Right lung (tissue), 2 donors: ENCODE measurements at regions not wholly inside any gene's neighbourhood (a gene's known extent, or its start where the extent isn't known, plus 50 kb on each side); places are given as distances from the start of the nearest gene placed in this dataset.
A peak's percentile ranks its signal among the peaks of the same experiment; 100 is the strongest.

Experiments used
- DNase-seq, 2 donors: peaks; one replicate each; pipeline ENCODE4 v3.0.0-alpha.2; 2013

DNA sequence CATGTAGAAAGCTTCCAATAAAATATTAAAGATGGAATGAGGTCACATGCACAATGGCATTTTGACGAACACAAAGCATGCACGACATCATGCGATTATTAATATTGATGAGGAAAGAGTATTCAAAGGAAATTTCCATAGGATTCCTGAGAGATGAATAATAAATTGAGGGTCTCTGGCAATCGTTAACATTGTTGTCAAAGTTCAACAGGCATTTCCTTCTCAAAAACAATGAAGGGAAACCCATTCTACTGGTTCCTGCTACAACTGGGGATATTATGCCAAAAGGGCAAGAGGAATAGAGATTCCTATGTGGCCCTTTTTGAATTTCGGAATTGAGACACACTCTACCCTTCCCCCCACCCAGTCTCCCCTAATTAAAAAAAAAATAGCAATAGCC lies 128.3 kb upstream of the NUDT7 start:
- no peak for DNase-seq

DNA sequence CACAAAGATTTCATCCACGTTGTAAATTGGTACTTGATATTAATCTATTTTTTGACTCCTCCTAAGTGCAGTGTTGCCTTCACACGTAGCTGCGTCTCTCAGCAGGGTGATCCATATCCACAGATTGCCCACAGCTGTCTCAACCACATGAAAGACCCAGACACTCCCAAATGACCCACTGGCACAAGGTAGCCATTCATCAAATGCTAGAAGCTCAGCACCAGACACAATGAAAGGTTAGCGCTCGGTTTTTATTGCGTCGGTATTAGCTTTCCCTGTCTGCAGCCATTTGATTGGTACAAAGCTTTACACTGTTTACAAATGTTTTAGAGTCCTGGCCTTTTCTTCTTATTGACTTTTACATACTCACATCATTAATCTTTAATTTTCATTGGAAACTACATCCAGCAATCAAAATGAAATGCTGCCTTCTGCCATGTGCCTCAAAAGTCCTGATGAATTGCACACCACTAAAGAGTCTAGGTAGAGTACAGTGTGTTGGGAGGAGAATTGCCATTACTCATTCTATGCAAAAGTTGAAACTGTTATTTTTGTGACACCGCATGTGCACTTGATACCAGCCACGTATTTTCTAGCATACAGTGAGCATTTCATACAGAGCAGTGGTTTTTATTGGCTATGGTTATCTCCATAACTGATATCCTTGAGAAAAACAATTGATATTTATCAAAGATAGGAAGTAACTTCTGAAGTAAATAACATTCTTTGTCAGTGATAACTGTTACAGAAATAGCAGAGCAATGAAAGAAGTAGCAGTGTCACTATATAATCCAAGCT lies 127.3 kb upstream of the NUDT7 start:
- no peak for DNase-seq

DNA sequence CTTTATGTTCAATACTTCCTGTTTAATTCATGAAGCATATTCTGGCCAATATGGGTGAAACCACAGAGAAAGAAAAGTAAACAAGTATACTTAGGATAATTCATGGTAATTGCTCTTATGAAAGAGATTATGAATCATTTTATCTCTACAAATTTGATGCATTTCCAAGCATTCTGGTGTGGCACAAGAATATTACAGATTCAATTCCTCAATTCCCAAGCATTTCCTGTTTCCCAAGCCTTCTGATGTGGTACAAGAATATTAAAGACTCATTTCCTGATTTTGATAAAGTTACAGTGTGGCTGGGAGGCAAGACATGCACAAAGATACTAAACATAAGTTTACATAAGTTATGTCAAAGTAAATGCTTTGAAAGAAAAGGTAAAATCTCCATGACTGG lies 126.1 kb upstream of the NUDT7 start:
- no peak for DNase-seq

DNA sequence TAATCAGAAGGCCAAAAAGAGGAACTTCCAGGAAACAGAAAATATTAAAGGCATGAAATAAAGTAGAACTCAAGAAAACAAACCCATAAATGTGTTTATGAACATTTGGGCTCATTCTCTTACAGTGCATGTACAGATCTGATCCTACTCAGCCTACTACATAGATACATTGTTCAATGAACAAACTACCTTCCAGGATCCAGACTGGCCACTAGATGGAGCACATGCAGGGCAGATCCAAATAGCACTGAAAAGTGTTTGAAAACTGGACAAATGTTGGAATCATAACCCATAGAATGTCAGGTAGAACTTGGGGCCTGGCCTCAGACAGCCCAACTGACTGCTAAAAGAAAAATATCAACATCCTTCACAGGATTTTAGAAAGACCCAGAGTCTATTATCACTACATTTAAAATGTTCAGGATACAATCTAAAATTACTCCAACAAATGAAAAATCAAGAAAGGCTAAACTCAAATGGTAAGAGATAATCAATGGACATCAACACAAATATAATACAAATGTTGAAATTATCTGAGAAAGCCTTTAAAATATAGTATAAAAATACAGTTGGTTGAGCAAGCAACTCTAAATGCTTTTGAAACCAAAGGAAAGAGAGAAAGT lies 122.4 kb upstream of the NUDT7 start:
- no peak for DNase-seq

DNA sequence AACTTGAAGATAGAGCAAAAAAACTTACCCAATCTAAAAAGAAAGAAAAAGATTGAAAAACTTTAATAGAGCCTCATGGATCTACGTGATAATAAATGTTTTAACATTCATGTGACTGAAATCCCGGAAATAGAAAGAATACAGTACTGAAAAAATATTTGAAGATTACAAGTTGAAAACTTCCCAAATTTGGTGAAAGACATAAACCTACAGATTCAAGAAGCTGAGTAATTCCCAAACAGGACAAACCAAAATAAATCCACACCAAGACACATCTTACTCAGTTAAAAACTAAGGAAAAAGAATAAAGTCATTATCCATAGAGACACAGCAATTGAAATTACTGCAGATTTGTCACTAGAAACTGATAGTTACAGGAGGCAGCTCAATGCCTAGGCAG lies 121.8 kb upstream of the NUDT7 start:
- DNase-seq = no peak

DNA sequence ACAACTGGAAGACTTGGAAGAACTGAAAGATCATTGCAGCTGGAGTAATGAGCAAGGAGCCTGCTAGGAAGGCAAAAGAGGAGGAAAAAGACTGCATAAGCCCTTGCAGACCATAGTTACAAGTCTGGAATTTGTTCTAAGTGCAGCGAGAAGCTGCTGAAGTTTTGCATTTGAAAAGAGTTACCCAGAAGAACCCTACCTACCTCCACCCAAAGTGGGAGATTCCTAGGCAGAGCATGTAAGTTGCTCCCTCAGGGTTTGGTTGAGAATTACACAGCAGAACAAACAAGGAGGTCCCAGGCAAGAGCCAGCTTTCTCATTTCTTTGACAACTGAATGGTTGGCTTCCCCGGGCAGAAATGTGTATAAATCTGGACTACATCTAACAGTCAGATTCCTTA lies 118.7 kb upstream of the NUDT7 start:
- DNase-seq = no peak

DNA sequence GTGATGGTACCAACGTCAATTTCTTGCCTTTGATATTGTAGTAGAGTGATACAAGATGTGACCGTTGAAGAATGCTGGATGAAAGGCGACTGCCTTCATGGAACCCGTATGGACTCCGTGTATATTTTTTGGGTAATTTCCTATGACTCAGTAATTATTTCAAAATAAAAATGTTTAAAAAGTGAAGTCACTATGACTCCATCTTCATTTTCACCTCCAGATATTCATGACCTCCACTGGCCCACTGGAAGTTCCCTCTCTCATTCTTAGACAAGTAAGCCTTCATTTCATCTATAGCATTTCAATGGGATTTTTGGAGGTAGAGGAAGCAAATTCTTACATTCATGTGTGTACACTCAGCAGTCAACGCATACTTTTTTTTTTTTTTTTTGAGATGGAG lies 111.8 kb upstream of the NUDT7 start:
- DNase-seq = no peak

DNA sequence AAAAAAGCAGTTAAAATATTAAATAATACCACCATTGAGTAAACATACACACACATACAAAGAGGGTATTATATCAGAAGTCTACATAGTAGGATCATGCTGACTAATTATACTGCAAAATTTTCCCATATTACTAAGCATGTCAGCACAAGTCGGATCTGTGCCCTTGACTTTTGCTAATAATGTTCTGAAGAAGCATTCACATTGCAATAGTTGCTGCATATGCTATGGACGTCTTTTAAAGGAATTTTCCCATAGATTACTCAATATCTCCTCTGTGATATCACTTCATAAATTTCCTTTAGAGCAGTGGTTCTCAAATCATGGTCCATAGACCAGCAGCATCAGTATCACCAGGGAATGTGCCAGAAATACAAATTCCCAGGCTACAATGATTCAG lies 110.9 kb upstream of the NUDT7 start:
- no peak for DNase-seq

DNA sequence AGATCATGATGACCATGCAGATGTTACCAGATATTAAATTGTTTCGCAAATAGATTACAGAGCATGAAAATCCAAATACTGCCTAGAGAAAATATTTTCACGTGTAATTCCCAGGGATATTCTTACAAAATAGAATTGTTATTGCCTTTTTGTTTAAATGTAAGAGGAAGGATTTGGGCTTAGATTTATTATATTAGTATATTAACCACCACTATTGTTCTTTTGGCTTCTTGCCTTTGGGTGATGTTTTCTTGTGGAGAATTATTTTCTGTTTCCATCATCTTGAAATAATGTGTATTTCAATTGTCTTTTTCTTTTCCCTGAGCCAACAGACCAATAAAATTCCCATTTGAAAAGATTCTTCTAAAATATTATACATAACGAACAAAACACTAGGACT lies 109.7 kb upstream of the NUDT7 start:
- no peak for DNase-seq

DNA sequence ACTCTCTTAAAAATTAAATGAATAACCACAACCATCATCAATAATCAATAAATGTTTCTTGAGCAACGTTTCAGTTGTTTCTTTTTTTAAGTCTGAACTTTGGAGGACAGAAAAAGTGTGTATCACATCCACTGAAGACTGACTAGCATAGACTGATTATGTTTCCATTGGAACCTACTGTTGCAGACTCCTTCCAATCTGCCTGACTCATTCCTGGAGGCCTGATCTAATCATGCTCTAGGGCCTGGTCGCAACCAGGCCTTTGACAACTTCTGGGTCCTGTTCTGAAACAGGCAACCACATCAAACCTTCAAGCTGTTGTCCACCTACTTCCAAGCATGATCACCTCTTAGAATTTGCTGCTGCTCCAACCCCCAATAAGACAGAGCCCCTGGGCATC lies 109.2 kb upstream of the NUDT7 start:
- DNase-seq = no peak

DNA sequence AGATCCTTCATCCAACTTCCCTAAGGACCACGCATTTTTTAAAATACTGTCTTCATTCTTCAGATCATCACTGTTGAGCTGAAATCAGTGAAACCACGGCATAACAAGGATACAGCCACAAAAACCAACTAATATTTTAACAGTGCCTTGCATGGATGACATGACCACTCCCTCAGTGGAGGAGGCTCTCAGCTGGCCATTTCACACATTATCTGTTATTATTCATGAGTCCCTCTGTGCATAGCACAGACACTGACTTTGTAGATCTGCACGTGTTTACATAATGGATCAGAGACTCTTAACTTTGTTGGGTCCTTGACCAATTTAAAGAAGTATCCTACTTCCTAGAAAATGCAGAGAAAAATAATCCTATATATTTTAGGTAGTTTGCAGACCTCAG lies 104.8 kb upstream of the NUDT7 start:
- no peak for DNase-seq

DNA sequence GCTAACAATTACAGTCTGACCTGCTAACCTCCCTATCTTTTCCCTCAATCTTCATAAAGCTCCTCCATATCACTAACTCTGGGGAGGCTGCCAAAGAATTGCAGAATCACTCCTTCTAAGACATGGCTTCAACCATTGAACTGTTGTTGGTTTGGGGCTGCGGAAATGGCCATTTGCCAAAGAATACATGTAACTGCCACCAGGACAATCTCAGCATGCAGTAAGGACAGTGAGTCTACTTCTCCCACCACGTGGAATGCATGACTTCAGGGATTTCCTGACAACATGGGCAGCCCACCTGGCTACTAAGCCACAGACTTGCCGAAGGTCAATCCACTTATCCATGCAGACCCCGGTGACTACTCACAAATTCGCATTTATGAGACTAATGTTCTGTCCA lies 104.3 kb upstream of the NUDT7 start:
- no peak for DNase-seq

DNA sequence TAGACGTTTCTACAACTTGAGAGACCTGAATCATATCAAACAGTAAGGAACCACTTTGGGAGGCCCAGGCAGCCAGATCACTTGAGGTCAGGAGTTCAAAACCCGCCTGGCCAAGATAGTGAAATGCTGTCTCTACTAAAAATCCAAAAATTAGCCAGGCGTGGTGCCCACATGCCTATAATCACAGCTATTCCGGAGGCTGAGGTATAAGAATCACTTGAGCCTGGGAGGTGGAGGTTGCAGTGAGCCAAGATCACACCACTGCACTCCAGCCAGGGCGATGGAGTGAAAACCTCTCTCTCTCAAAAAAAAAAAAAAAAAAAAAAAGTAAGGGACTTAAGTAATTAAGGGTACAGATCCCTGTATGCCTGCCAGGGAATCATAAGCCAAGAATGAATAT lies 103.4 kb upstream of the NUDT7 start:
- DNase-seq = no peak

DNA sequence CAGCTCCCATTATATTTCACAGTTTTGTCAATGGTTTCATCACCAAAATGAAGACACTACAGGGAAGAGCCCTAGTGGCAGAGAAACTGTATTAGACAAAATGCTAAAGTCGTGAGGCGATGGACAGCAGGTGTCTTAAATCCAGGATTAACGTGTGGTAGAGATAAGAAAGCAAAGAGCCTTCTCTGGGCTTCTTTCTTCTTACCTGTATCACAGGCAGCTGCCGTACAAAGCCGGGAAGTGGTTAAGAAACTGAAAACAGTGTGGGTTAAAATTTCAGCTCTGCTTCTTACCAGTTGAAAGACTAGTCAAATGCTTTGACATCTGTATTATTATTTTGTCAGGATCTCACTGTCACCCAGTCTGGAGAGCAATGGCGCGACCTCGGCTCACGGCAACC lies 98.2 kb upstream of the NUDT7 start:
- DNase-seq = no peak

DNA sequence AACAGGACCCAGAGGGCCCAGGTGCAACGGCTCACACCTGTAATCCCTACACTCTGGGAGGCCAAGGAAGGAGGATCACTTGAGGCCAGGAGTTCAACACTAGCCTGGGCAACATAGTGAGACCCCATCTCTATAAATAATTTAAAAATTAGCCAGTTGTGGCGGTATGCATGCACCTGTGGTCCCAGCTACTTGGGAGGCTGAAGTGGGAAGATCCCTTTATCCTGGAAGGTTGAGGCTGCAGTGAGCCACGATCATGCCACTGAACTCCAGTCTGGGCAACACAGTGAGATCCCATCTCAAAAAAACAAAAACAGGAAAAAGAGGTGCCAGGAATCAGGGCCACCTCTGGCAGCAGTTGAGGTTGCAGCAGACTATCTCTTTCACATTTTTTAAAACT lies 85.7 kb upstream of the NUDT7 start:
- DNase-seq = no peak

DNA sequence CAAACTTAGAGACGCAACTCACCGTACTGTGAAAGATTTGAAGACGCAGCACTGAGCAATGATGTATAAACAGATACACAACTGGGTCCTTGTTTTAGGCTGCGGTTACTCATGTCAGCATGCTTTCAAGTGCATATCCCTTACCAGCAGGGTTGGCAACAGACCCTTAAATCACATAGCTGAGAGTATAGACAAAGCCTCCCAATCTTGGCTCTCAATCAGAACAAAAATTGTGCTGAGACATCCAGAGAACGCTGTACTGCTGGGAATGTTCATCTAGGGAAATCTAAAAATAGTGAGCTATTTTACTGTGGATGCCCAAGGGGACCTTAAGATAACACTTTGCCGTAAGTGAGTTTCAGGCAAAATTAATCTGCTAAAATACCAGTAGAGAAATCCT lies 84.4 kb upstream of the NUDT7 start:
- DNase-seq = peak in 1 of 2 donors; percentile 18

DNA sequence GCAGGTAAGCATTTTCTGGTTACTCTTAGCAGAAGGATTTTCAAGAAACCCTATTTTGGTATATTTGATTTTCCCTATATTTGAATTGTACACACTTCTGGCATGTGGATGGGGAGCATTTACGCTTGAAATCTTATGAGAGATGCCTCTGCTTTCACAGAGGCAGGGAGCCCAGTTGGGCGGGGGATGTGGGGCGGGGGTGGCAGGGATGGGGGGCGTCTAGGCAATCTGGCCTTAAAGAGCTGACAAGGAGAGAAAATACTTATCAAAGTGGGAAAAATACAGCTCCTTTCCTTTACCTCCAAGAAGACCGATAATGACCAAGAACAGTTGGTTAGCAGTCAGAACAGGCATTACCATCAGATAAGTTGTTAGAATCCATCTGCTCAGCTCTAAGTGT lies 79.1 kb upstream of the NUDT7 start:
- no peak for DNase-seq

DNA sequence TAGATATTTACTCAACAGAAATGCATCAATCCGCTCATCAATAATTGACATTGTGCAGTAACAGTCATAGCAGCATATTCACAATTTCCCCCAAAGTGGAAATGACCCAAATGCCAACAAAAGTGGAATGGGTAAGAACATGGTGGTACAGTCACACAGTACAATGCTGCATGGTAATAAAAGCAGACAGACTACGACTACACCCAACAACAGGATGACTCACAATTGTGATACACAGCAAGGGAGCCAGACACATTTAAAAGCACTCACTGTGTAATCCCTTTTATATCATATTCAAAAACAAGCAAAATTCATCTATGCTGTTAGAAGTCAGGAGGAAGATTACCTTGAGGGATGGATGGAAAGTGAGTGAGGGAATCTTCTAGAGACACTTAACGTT lies 76.5 kb upstream of the NUDT7 start:
- DNase-seq = no peak

DNA sequence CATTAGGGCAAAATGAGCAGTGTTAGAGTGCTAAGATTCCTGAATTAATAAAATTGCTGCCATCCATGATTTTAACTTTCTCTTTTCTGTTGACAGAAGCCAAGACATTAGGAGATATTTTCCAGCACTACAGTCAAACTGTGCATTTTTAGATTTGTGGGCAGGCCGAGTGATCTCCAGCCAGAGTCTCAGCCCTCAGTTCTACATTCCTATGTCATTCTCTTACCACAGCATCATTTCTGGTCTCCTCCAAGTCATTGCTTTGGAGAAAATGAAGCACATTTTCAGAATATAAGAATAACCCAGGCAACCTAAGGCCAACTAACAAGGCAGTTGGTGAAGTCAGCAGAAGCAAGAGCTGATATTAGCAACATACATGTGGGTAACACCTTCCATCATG lies 74.6 kb upstream of the NUDT7 start:
- no peak for DNase-seq

DNA sequence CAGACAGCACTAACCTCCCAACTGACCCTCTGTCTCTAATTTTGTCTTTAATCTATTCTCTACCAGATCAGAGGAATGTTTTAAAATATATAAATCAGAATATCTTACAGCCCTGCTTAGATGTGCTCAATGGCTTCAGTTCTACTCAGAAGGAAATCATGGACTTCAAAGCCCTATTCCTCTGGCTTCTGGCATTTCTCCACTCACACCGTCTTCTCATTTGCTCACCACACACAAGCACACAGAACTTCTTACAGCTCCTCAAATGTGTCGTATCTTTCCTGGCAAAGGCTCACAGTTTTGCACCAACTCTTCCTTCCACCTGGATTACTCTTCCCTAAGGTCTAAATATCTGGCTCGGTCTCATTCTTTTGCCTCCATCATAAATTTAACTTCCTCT lies 71.6 kb upstream of the NUDT7 start:
- no peak for DNase-seq

DNA sequence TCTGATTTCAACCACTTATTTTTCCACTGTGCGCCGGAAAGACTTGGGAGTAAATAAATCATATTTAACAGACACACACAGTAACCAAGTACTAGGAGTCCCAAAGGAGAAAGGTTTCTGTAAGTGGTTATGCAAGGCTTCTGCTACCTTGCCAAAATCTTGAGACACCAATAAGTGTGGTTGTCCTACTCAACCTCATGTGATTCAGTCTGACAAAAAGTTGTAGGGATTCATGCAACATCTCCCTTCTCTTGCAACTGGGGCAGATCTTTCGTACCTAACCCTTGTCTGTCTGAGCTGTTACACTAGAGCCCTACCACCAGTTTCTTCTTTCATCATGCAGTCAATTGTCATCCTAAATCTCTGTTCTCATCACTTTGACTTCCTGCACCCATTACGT lies 69.9 kb upstream of the NUDT7 start:
- DNase-seq = no peak

DNA sequence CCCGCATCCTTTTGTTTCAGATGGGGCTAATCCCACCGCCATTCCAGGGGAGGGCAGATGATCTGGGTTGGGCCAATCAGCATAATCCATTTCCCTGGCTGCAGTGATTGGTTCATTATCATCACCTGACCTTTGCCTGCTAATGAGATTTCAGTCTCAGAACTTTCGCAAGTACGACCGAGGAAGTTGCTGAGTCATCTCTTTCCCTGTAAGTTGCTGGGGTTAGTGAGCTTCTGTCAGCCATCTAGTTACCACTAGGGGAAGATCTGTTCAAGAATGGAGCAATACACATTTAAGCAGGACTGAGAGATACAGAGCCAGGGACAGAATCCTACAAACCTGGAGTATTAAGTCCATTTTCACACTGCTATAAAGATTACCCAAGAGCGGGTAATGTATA lies 65.3 kb upstream of the NUDT7 start:
- no peak for DNase-seq

DNA sequence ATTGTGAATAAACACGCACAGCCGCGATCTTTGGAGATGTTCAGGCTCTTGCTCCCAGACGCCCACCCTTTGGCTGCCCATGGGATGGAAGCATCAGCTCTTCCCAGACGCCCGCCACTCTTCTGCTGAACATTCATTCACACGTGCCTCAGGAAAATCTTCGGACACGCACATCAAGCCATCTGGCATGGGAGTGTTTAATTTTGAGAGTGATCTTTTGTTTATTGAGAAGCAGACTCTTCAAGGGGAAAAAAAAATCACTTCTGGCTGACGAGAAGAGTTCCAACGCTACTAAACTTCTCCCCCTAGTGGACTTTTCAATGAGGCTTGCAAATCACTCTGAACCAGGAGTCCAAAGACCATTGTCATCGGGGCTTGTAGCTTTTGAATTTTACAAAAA lies 62.0 kb upstream of the NUDT7 start:
- DNase-seq = peak in 1 of 2 donors; percentile 51

DNA sequence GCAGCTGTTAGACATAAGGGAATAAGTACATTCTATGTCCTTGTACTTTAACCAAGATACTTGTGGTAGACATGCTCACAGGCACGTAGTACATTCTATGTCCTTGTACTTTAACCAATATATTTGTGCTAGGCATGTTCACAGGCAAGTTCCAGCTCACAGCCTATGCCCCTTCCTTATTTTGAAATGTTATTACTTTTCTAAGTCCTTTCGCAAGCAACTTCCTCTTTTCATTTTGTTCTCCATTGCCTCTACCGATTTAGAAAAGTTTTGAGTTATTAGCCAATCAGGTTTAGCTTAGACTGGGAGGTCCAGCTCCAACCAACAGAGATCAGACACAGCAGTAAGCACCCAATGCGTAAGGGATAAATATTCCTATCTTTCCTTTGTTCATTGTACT lies 60.1 kb upstream of the NUDT7 start:
- DNase-seq = no peak
